ENCODE measurements at regions not wholly inside any gene's neighbourhood (a gene's known extent, or its start where the extent isn't known, plus 50 kb on each side); places are given as distances from the start of the nearest gene placed in this dataset.

DNA sequence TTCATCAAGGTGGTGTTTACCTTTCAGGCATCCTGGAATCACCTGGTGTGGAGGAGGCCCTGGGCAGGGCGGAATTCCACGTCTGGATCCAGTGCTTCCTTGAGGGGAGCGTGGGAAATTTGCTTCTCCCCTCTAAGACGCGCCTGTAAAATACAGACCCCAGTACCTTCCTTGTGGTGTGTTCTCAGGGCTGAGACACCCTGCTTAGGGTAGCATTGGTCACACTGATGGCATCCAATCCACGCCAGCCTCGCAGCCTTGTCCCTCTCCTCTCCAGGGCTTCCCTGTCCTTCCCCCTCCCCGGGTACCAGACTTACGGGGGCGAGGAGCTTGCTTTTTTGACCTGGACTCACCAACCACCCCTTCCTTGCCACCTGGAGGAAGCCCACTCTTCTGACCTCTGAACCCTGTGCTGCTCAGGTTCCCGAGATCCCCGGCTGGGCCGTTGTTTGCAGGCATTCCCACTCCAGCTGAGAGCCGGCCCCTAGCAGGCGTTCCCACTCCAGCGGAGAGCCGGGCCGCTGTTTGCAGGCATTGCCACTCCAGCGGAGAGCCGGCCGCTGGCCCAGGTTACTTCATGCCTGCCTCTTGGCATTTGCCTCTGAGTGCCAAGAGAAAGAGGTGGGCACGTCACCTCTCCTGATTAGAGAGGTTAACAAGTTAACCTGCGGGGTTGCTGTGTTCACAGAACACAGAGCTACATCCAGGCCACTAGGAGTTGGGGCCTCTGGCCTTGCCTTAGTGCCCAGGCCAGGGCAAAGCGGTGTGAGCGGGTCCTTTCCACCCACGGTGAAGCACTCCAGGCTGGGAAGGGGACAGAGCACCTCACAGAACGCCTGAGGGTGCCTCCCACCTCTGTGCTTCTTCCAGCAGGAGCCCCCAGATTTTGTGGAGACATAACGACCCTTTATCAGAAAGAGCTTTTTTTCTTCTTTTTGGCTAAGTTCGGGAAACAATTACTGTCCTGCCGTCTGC lies 254.0 kb upstream of the PPP2R2D start:
- H4K20me1 ChIP-seq (ENCODE audit: control insufficient read depth, insufficient read depth, insufficient read length), result no peaks in the 10 kb centered on the region
- peaks cover 26 to 32% of the 10 kb centered on the region in 2 experiments for H3K4me1 Mint-ChIP-seq
- peaks cover 9% of the 10 kb centered on the region for H3K27me3 Mint-ChIP-seq (ENCODE audit: low read depth)
- H3K4me1 ChIP-seq (ENCODE audit: insufficient read depth, low read length), result 0 out of 2 replicates have a peak, but pooled peaks cover 2% of the 10 kb centered on the region
- H3K4ac ChIP-seq (ENCODE audit: low read depth, low read length), result no peak overlapping the region
- TF ChIP-seq, protein P1, sequence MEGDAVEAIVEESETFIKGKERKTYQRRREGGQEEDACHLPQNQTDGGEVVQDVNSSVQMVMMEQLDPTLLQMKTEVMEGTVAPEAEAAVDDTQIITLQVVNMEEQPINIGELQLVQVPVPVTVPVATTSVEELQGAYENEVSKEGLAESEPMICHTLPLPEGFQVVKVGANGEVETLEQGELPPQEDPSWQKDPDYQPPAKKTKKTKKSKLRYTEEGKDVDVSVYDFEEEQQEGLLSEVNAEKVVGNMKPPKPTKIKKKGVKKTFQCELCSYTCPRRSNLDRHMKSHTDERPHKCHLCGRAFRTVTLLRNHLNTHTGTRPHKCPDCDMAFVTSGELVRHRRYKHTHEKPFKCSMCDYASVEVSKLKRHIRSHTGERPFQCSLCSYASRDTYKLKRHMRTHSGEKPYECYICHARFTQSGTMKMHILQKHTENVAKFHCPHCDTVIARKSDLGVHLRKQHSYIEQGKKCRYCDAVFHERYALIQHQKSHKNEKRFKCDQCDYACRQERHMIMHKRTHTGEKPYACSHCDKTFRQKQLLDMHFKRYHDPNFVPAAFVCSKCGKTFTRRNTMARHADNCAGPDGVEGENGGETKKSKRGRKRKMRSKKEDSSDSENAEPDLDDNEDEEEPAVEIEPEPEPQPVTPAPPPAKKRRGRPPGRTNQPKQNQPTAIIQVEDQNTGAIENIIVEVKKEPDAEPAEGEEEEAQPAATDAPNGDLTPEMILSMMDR (conservative IDR thresholded peaks at IDR 0.05), result no peak
- no peak for DNase-seq
- H4K5ac ChIP-seq (ENCODE audit: insufficient read length, low read depth, low read length), result no peak overlapping the region
- no peak overlapping the region for H3K27ac ChIP-seq (ENCODE audit: insufficient read length, low read depth, low read length)
- no peak overlapping the region for H2AFZ ChIP-seq (ENCODE audit: low read length)
- H3K79me2 ChIP-seq (ENCODE audit: insufficient read depth, low read length), result no peaks in the 10 kb centered on the region
- H4K8ac ChIP-seq (replicated peaks; ENCODE audit: insufficient read length, low read depth, low read length), result no peak overlapping the region
- H3K18ac ChIP-seq (ENCODE audit: insufficient read length, low read depth, low read length), result no peak overlapping the region
- H3K27me3 ChIP-seq (ENCODE audit: insufficient read depth, low read length), result no peaks in the 10 kb centered on the region
- H3T11ph ChIP-seq (ENCODE audit: low read length), result no peak overlapping the region
- H2BK12ac ChIP-seq (ENCODE audit: insufficient read length, low read depth, low read length), result no peak overlapping the region
- H3K4me3 Mint-ChIP-seq, result no peak overlapping the region; a peak in 1 of 5 replicates
- peaks cover 0 to 5% of the 10 kb centered on the region in 2 experiments; a peak in 3 of 5 replicates for H3K9me3 Mint-ChIP-seq
- H3K56ac ChIP-seq (ENCODE audit: insufficient read length, low read depth, low read length), result no peak overlapping the region
- H2BK20ac ChIP-seq (ENCODE audit: low read depth, low read length, poor library complexity, severe bottlenecking), result no peak overlapping the region
- no peak overlapping the region for H2BK5ac ChIP-seq (ENCODE audit: insufficient read length, low read length)
- H3K79me1 ChIP-seq (ENCODE audit: insufficient read depth, low read depth, low read length, poor library complexity, severe bottlenecking), result no peaks in the 10 kb centered on the region
- no peak overlapping the region for H2BK15ac ChIP-seq (ENCODE audit: low read depth, low read length)
- no peaks in the 10 kb centered on the region for H3K23me2 ChIP-seq (ENCODE audit: insufficient read length, low read depth, low read length, poor library complexity, severe bottlenecking)
- H2AK5ac ChIP-seq (ENCODE audit: insufficient read length, low read length), result no peak overlapping the region
- H3K4me2 ChIP-seq (ENCODE audit: insufficient read depth, insufficient read length, low read length), result no peak overlapping the region
- peaks cover 0 to 4% (median 0%) of the 10 kb centered on the region in 3 experiments; a peak in 4 of 7 replicates for H3K36me3 Mint-ChIP-seq (ENCODE audit: insufficient read depth in 1 of 3, low read depth in 3 of 3)
- H3K23ac ChIP-seq (ENCODE audit: insufficient read length, low read depth, low read length), result no peak overlapping the region
- H2BK120ac ChIP-seq (ENCODE audit: low read depth, low read length, poor library complexity, severe bottlenecking), result no peak overlapping the region
- no peak overlapping the region for H3K9ac ChIP-seq (ENCODE audit: extremely low read depth, insufficient read length, low read length)
- WGBS (ENCODE audit: extremely low coverage, insufficient read length, low lambda C conversion rate), result no CpG with 5 or more reads among the region's 30 CpGs
- H3K27ac Mint-ChIP-seq, result no peak overlapping the region; a peak in 1 of 7 replicates
- no peak overlapping the region for H3K14ac ChIP-seq (ENCODE audit: insufficient read depth, low read length)
- H4K91ac ChIP-seq (ENCODE audit: insufficient read length, low read depth, low read length), result no peak overlapping the region
- no peaks in the 10 kb centered on the region for H3K9me3 ChIP-seq (ENCODE audit: control insufficient read depth, low read depth, low read length)
